H9 (cell line): ENCODE measurements at regions not wholly inside any gene's neighbourhood (a gene's known extent, or its start where the extent isn't known, plus 50 kb on each side); places are given as distances from the start of the nearest gene placed in this dataset.

Experiments
- DNase-seq: peaks from one replicate; pipeline ENCODE4 v3.0.0-alpha.2; 2017
- H2AFZ ChIP-seq: one replicate; pipeline ENCODE4 v1.6.1; 2013; ENCODE audit warnings: mild to moderate bottlenecking, low read length, control low read depth, moderate library complexity
- H2AK5ac ChIP-seq: 2 replicates; pipeline ENCODE4 v1.6.1; 2013; ENCODE audit warnings: low read length, control low read depth, mixed read lengths; ENCODE audit not compliant: insufficient read length
- H2BK120ac ChIP-seq: one replicate; pipeline ENCODE4 v1.6.1; 2013; ENCODE audit warnings: low read depth, mild to moderate bottlenecking, low read length, control low read depth, inconsistent platforms; ENCODE audit not compliant: poor library complexity, severe bottlenecking
- H2BK12ac ChIP-seq: 2 replicates; pipeline ENCODE4 v1.6.1; 2013; ENCODE audit warnings: low read length, control low read depth, mixed read lengths, low read depth; ENCODE audit not compliant: insufficient read length
- H2BK15ac ChIP-seq: 2 replicates; pipeline ENCODE4 v1.6.1; 2013; ENCODE audit warnings: low read depth, low read length, control low read depth
- H2BK20ac ChIP-seq: one replicate; pipeline ENCODE4 v1.6.1; 2013; ENCODE audit warnings: low read depth, mild to moderate bottlenecking, low read length, control low read depth, inconsistent platforms; ENCODE audit not compliant: poor library complexity, severe bottlenecking
- H2BK5ac ChIP-seq: 2 replicates; pipeline ENCODE4 v1.6.1; 2013; ENCODE audit warnings: low read length, control low read depth, mixed read lengths; ENCODE audit not compliant: insufficient read length
- H3K14ac ChIP-seq: 2 replicates; pipeline ENCODE4 v1.6.1; 2013; ENCODE audit warnings: low read length, control low read depth; ENCODE audit not compliant: insufficient read depth
- H3K18ac ChIP-seq: 2 replicates; pipeline ENCODE4 v1.6.1; 2013; ENCODE audit warnings: low read depth, mild to moderate bottlenecking, mixed read lengths, low read length, control low read depth; ENCODE audit not compliant: insufficient read length
- H3K23ac ChIP-seq: 2 replicates; pipeline ENCODE4 v1.6.1; 2013; ENCODE audit warnings: low read length, control low read depth, mixed read lengths, low read depth; ENCODE audit not compliant: insufficient read length
- H3K23me2 ChIP-seq: 2 replicates; pipeline ENCODE4 v1.6.1; 2013; ENCODE audit warnings: low read depth, mild to moderate bottlenecking, mixed read lengths, low read length, control low read depth; ENCODE audit not compliant: insufficient read length, poor library complexity, severe bottlenecking
- H3K27ac ChIP-seq: 2 replicates; pipeline ENCODE4 v1.5.1; 2013; ENCODE audit warnings: low read length, control low read depth, mixed read lengths, low read depth; ENCODE audit not compliant: insufficient read length
- H3K27me3 ChIP-seq: 2 replicates; pipeline ENCODE4 v1.6.1; 2013; ENCODE audit warnings: low read length, control low read depth, inconsistent platforms; ENCODE audit not compliant: insufficient read depth
- H3K4ac ChIP-seq: 2 replicates; pipeline ENCODE4 v1.6.1; 2013; ENCODE audit warnings: low read depth, mild to moderate bottlenecking, control low read depth, inconsistent platforms, low read length, moderate library complexity
- H3K4me1 ChIP-seq: 2 replicates; pipeline ENCODE4 v1.6.1; 2013; ENCODE audit warnings: low read length, control low read depth, inconsistent platforms; ENCODE audit not compliant: insufficient read depth
- H3K4me2 ChIP-seq: 2 replicates; pipeline ENCODE4 v1.6.1; 2013; ENCODE audit warnings: low read length, control low read depth, mixed read lengths; ENCODE audit not compliant: insufficient read length, insufficient read depth
- H3K56ac ChIP-seq: 2 replicates; pipeline ENCODE4 v1.6.1; 2013; ENCODE audit warnings: low read depth, mild to moderate bottlenecking, mixed read lengths, low read length, control low read depth; ENCODE audit not compliant: insufficient read length
- H3K79me1 ChIP-seq: 2 replicates; pipeline ENCODE4 v1.6.1; 2013; ENCODE audit warnings: low read depth, mild to moderate bottlenecking, moderate library complexity, low read length, control low read depth, inconsistent platforms; ENCODE audit not compliant: insufficient read depth, poor library complexity, severe bottlenecking
- H3K79me2 ChIP-seq: 2 replicates; pipeline ENCODE4 v1.6.1; 2013; ENCODE audit warnings: low read length, control low read depth, inconsistent platforms; ENCODE audit not compliant: insufficient read depth
- H3K9ac ChIP-seq: 2 replicates; pipeline ENCODE4 v1.6.1; 2013; ENCODE audit warnings: low read length, control low read depth, mixed read lengths; ENCODE audit not compliant: insufficient read length; ENCODE audit errors: extremely low read depth
- H3K9me3 ChIP-seq: one replicate; pipeline ENCODE4 v1.6.1; 2013; ENCODE audit warnings: low read depth, low read length, inconsistent platforms; ENCODE audit not compliant: control insufficient read depth
- H3T11ph ChIP-seq: one replicate; pipeline ENCODE4 v1.6.1; 2013; ENCODE audit warnings: mild to moderate bottlenecking, low read length, control low read depth, inconsistent platforms
- H4K20me1 ChIP-seq: one replicate; pipeline ENCODE4 v1.6.1; 2013; ENCODE audit not compliant: control insufficient read depth, insufficient read length, insufficient read depth
- H4K5ac ChIP-seq: 2 replicates; pipeline ENCODE4 v1.6.1; 2013; ENCODE audit warnings: low read depth, mild to moderate bottlenecking, mixed read lengths, low read length, control low read depth; ENCODE audit not compliant: insufficient read length
- H4K8ac ChIP-seq: replicated peaks from 2 replicates; pipeline ENCODE4 v1.6.1; 2013; ENCODE audit warnings: low read length, control low read depth, mixed read lengths, low read depth; ENCODE audit not compliant: insufficient read length
- H4K91ac ChIP-seq: 2 replicates; pipeline ENCODE4 v1.6.1; 2013; ENCODE audit warnings: low read depth, mild to moderate bottlenecking, moderate library complexity, mixed read lengths, low read length, control low read depth; ENCODE audit not compliant: insufficient read length
- H3K27ac Mint-ChIP-seq, 3 experiments: 2 replicates in 2 of 3; 3 replicates in 1 of 3; pipeline ENCODE4 v1.8.0; 2020 to 2021; ENCODE audit warnings: mixed read lengths in 3 of 3, mild to moderate bottlenecking in 1 of 3, moderate library complexity in 1 of 3
- H3K27me3 Mint-ChIP-seq: 2 replicates; pipeline ENCODE4 v1.8.0; 2021; ENCODE audit warnings: low read depth, mild to moderate bottlenecking, moderate library complexity, mixed read lengths
- H3K36me3 Mint-ChIP-seq, 3 experiments: 2 replicates in 2 of 3; 3 replicates in 1 of 3; pipeline ENCODE4 v1.8.0; 2020 to 2021; ENCODE audit warnings: low read depth in 3 of 3, mixed read lengths in 3 of 3; ENCODE audit not compliant: insufficient read depth in 1 of 3
- H3K4me1 Mint-ChIP-seq, 2 experiments: 2 replicates each; pipeline ENCODE4 v1.8.0; 2020; ENCODE audit warnings: mixed read lengths in 2 of 2
- H3K4me3 Mint-ChIP-seq, 2 experiments: 2 replicates in 1 of 2; 3 replicates in 1 of 2; pipeline ENCODE4 v1.8.0; 2020 to 2021; ENCODE audit warnings: mild to moderate bottlenecking in 2 of 2, mixed read lengths in 2 of 2, moderate library complexity in 1 of 2
- H3K9me3 Mint-ChIP-seq, 2 experiments: 2 replicates in 1 of 2; 3 replicates in 1 of 2; pipeline ENCODE4 v1.8.0; 2020; ENCODE audit warnings: mild to moderate bottlenecking in 2 of 2, mixed read lengths in 2 of 2, moderate library complexity in 1 of 2
- WGBS: extraction: QIAGEN DNeasy Blood & Tissue Kit; methylation state at CpG from one replicate; pipeline ENCODE4 v1.1.7; 2013; ENCODE audit warnings: missing lambda C conversion rate, low lambda C conversion rate, mixed read lengths; ENCODE audit not compliant: insufficient read length; ENCODE audit errors: extremely low coverage; 5-methylcytosine and 5-hydroxymethylcytosine counted together
- TF ChIP-seq, protein P1 (sequence below): fragments of 200-600 bp; sonication (generic); conservative IDR thresholded peaks from 3 replicates; pipeline ENCODE4 v1.8.0; 2021; ENCODE audit warnings: antibody characterized with exemption, mild to moderate bottlenecking

GRCh38 chr13:71939186-71939585 is 72.2 kb upstream of the DACH1 start:
- Histone ChIP-seq H2BK12ac (no peak overlapping the region), H3K27me3 (no peaks in the 10 kb centered on the region), H3K23me2 (no peaks in the 10 kb centered on the region), H2AK5ac (no peak overlapping the region), H3K79me2 (no peaks in the 10 kb centered on the region), H3K23ac (no peak overlapping the region), H3K4me2 (no peak overlapping the region), H2BK15ac (no peak overlapping the region), H2BK5ac (no peak overlapping the region), H3K14ac (no peak overlapping the region), H3T11ph (no peak overlapping the region), H2AFZ (no peak overlapping the region), H3K18ac (no peak overlapping the region), H3K4ac (no peak overlapping the region), H3K56ac (no peak overlapping the region), H3K9me3 (no peaks in the 10 kb centered on the region), H2BK120ac (no peak overlapping the region), H3K9ac (no peak overlapping the region), H4K91ac (no peak overlapping the region), H3K27ac (no peak overlapping the region), H3K4me1 (no peaks in the 10 kb centered on the region), H4K5ac (no peak overlapping the region), H3K79me1 (no peaks in the 10 kb centered on the region), H4K8ac (no peak overlapping the region), H4K20me1 (no peaks in the 10 kb centered on the region), H2BK20ac (no peak overlapping the region)
- Mint-ChIP-seq H3K27me3 (no peaks in the 10 kb centered on the region), H3K4me1 (no peaks in the 10 kb centered on the region), H3K27ac (no peak overlapping the region; a peak in 2 of 7 replicates), H3K9me3 (no peaks in the 10 kb centered on the region; a peak in 1 of 5 replicates), H3K4me3 (no peak overlapping the region), H3K36me3 (no peaks in the 10 kb centered on the region)
- DNase-seq = no peak
- WGBS = no CpG with 5 or more reads among the region's 4 CpGs
- TF ChIP-seq, protein P1, sequence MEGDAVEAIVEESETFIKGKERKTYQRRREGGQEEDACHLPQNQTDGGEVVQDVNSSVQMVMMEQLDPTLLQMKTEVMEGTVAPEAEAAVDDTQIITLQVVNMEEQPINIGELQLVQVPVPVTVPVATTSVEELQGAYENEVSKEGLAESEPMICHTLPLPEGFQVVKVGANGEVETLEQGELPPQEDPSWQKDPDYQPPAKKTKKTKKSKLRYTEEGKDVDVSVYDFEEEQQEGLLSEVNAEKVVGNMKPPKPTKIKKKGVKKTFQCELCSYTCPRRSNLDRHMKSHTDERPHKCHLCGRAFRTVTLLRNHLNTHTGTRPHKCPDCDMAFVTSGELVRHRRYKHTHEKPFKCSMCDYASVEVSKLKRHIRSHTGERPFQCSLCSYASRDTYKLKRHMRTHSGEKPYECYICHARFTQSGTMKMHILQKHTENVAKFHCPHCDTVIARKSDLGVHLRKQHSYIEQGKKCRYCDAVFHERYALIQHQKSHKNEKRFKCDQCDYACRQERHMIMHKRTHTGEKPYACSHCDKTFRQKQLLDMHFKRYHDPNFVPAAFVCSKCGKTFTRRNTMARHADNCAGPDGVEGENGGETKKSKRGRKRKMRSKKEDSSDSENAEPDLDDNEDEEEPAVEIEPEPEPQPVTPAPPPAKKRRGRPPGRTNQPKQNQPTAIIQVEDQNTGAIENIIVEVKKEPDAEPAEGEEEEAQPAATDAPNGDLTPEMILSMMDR = no peak
